Nephron progenitor cell (in vitro differentiated cells): ENCODE measurements at regions not wholly inside any gene's neighbourhood (a gene's known extent, or its start where the extent isn't known, plus 50 kb on each side); places are given as distances from the start of the nearest gene placed in this dataset.
"Not testable (repeated sequence)": the region's sequence is repeated elsewhere in the genome, so short reads cannot be mapped to it uniquely, and the experiment has no call there.

Experiments used
- DNase-seq: peaks from one replicate; pipeline ENCODE4 v3.0.0; 2021
- H3K27ac Mint-ChIP-seq: 2 replicates; pipeline ENCODE4 v1.8.0; 2021; ENCODE audit warnings: mild to moderate bottlenecking, moderate library complexity, mixed read lengths
- H3K27me3 Mint-ChIP-seq: 2 replicates; pipeline ENCODE4 v1.8.0; 2021; ENCODE audit warnings: mild to moderate bottlenecking, low read depth, mixed read lengths; ENCODE audit not compliant: poor library complexity
- H3K36me3 Mint-ChIP-seq: 2 replicates; pipeline ENCODE4 v1.8.0; 2021; ENCODE audit warnings: low read depth, mixed read lengths
- H3K4me1 Mint-ChIP-seq: 2 replicates; pipeline ENCODE4 v1.8.0; 2021; ENCODE audit warnings: mixed read lengths
- H3K4me3 Mint-ChIP-seq: 2 replicates; pipeline ENCODE4 v1.8.0; 2021; ENCODE audit warnings: mild to moderate bottlenecking, moderate library complexity, mixed read lengths
- H3K9me3 Mint-ChIP-seq: 2 replicates; pipeline ENCODE4 v1.8.0; 2021; ENCODE audit warnings: mild to moderate bottlenecking, moderate library complexity, mixed read lengths
- CTCF ChIP-seq: fragments of 200-600 bp; sonication (generic); IDR thresholded peaks from 2 replicates; pipeline ENCODE4 v1.5.0; 2021; ENCODE audit warnings: antibody characterized with exemption

GRCh38 chr2:17135619-17136018 lies 382.6 kb downstream of the RAD51AP2 start:
- Mint-ChIP-seq H3K4me3 (no peak overlapping the region), H3K9me3 (no peaks in the 10 kb centered on the region), H3K36me3 (no peaks in the 10 kb centered on the region), H3K27ac (no peak overlapping the region), H3K4me1 (no peaks in the 10 kb centered on the region), H3K27me3 (no peaks in the 10 kb centered on the region)
- DNase-seq = no peak
- TF ChIP-seq CTCF = no peak

GRCh38 chr2:17133052-17133671 lies 385.1 kb downstream of the RAD51AP2 start:
- no peak overlapping the region for H3K27ac Mint-ChIP-seq
- H3K4me1 Mint-ChIP-seq = no peaks in the 10 kb centered on the region
- no peaks in the 10 kb centered on the region for H3K9me3 Mint-ChIP-seq
- no peaks in the 10 kb centered on the region for H3K36me3 Mint-ChIP-seq
- no peaks in the 10 kb centered on the region for H3K27me3 Mint-ChIP-seq
- TF ChIP-seq CTCF = no peak
- no peak overlapping the region for H3K4me3 Mint-ChIP-seq
- no peak for DNase-seq

GRCh38 chr2:17130627-17131026 lies 387.6 kb downstream of the RAD51AP2 start:
- H3K36me3 Mint-ChIP-seq, H3K4me1 Mint-ChIP-seq, H3K27ac Mint-ChIP-seq, H3K27me3 Mint-ChIP-seq, H3K4me3 Mint-ChIP-seq, H3K9me3 Mint-ChIP-seq, DNase-seq: not testable (repeated sequence)

GRCh38 chr2:17125989-17126620 lies 392.1 kb downstream of the RAD51AP2 start:
- Mint-ChIP-seq H3K36me3 (no peaks in the 10 kb centered on the region), H3K27me3 (no peaks in the 10 kb centered on the region), H3K9me3 (no peaks in the 10 kb centered on the region), H3K4me3 (no peak overlapping the region), H3K27ac (no peak overlapping the region), H3K4me1 (no peaks in the 10 kb centered on the region)
- no peak for TF ChIP-seq CTCF
- no peak for DNase-seq

GRCh38 chr2:17124575-17125318 lies 393.5 kb downstream of the RAD51AP2 start:
- no peak for DNase-seq
- H3K4me1 Mint-ChIP-seq = no peaks in the 10 kb centered on the region
- no peaks in the 10 kb centered on the region for H3K27me3 Mint-ChIP-seq
- no peak overlapping the region for H3K27ac Mint-ChIP-seq
- H3K9me3 Mint-ChIP-seq = no peaks in the 10 kb centered on the region
- H3K36me3 Mint-ChIP-seq = no peaks in the 10 kb centered on the region
- no peak overlapping the region for H3K4me3 Mint-ChIP-seq
- no peak for TF ChIP-seq CTCF

- H3K4me1 Mint-ChIP-seq = no peaks in the 10 kb centered on the region
- no peak overlapping the region for H3K27ac Mint-ChIP-seq
- H3K9me3 Mint-ChIP-seq = no peaks in the 10 kb centered on the region
- no peaks in the 10 kb centered on the region for H3K27me3 Mint-ChIP-seq
- H3K4me3 Mint-ChIP-seq = no peak overlapping the region
- no peaks in the 10 kb centered on the region for H3K36me3 Mint-ChIP-seq
- no peak for TF ChIP-seq CTCF
- DNase-seq = no peak
Measured at GRCh38 chr2:17122887-17123501, 395.2 kb downstream of the RAD51AP2 start.
